GM23338 (cell line): ENCODE measurements at regions not wholly inside any gene's neighbourhood (a gene's known extent, or its start where the extent isn't known, plus 50 kb on each side); places are given as distances from the start of the nearest gene placed in this dataset.

ENCODE experiments used
- ATAC-seq: fragments of 200-7000 bp; cut with Tn5 transposase; 3 replicates; pipeline ENCODE4 v1.9.1; 2020
- DNase-seq: peaks from one replicate; pipeline ENCODE4 v3.0.0-alpha.2; 2015; ENCODE audit warnings: low spot score
- H2AFZ ChIP-seq: fragments of 200-600 bp; sonication (generic); 2 replicates; pipeline ENCODE4 v1.8.0; 2016; ENCODE audit warnings: antibody characterized with exemption, mild to moderate bottlenecking, moderate library complexity
- H3F3A ChIP-seq: fragments of 200-600 bp; sonication (generic); replicated peaks from 2 replicates; pipeline ENCODE4 v1.8.0; 2017; ENCODE audit warnings: antibody characterized with exemption, mixed run types, low read depth
- H3K27ac ChIP-seq: fragments of 200-600 bp; sonication (generic); 2 replicates; pipeline ENCODE4 v1.6.1; 2016; ENCODE audit warnings: low read depth
- H3K27me3 ChIP-seq: fragments of 200-600 bp; sonication (generic); 2 replicates; pipeline ENCODE4 v1.8.0; 2016; ENCODE audit warnings: mild to moderate bottlenecking, mixed run types, moderate library complexity; ENCODE audit not compliant: insufficient read depth
- H3K36me3 ChIP-seq: fragments of 200-600 bp; sonication (generic); 2 replicates; pipeline ENCODE4 v1.8.0; 2016; ENCODE audit warnings: mild to moderate bottlenecking; ENCODE audit not compliant: insufficient read depth
- H3K4me1 ChIP-seq: fragments of 200-600 bp; sonication (generic); 2 replicates; pipeline ENCODE4 v1.8.0; 2016; ENCODE audit warnings: mild to moderate bottlenecking, moderate library complexity; ENCODE audit not compliant: insufficient read depth
- H3K4me2 ChIP-seq: fragments of 200-600 bp; sonication (generic); 2 replicates; pipeline ENCODE4 v1.7.1; 2017; ENCODE audit warnings: mixed run types
- H3K4me3 ChIP-seq: fragments of 200-600 bp; sonication (generic); 2 replicates; pipeline ENCODE4 v1.6.1; 2016; ENCODE audit warnings: mixed run types
- H3K79me2 ChIP-seq: fragments of 200-600 bp; sonication (generic); replicated peaks from 2 replicates; pipeline ENCODE4 v1.8.0; 2017; ENCODE audit warnings: mild to moderate bottlenecking; ENCODE audit not compliant: insufficient read depth
- H3K9me2 ChIP-seq: fragments of 200-600 bp; sonication (generic); 2 replicates; pipeline ENCODE4 v1.8.0; 2017; ENCODE audit not compliant: insufficient read depth
- H4K20me1 ChIP-seq: fragments of 200-600 bp; sonication (generic); replicated peaks from 2 replicates; pipeline ENCODE4 v1.8.0; 2017; ENCODE audit warnings: mild to moderate bottlenecking; ENCODE audit not compliant: insufficient read depth
- H3K27ac Mint-ChIP-seq: 2 replicates; pipeline ENCODE4 v1.8.0; 2020; ENCODE audit warnings: inconsistent platforms, mild to moderate bottlenecking, moderate library complexity, mixed read lengths
- H3K27me3 Mint-ChIP-seq: 3 replicates; pipeline ENCODE4 v1.8.0; 2022; ENCODE audit warnings: low read depth, mild to moderate bottlenecking, moderate library complexity, mixed read lengths, inconsistent platforms; ENCODE audit not compliant: insufficient read depth, poor library complexity
- H3K36me3 Mint-ChIP-seq: 3 replicates; pipeline ENCODE4 v1.8.0; 2021; ENCODE audit warnings: low read depth, mild to moderate bottlenecking, inconsistent platforms, moderate library complexity, mixed read lengths
- H3K4me1 Mint-ChIP-seq: 3 replicates; pipeline ENCODE4 v1.8.0; 2020; ENCODE audit warnings: mild to moderate bottlenecking, inconsistent platforms, mixed read lengths
- H3K4me3 Mint-ChIP-seq: 3 replicates; pipeline ENCODE4 v1.8.0; 2021; ENCODE audit warnings: moderate library complexity, mild to moderate bottlenecking, inconsistent platforms, mixed read lengths
- H3K9me3 Mint-ChIP-seq: 3 replicates; pipeline ENCODE4 v1.8.0; 2020; ENCODE audit warnings: moderate library complexity, mild to moderate bottlenecking, inconsistent platforms, mixed read lengths
- CREB1 ChIP-seq: fragments of 250-450 bp; sonication (Bioruptor Pico); IDR thresholded peaks from 2 replicates; pipeline ENCODE4 v1.5.0; 2020; ENCODE audit warnings: low read depth, mild to moderate bottlenecking, moderate library complexity
- CTCF ChIP-seq, 2 experiments: fragments of 200-600 bp in 1 of 2; sonication (generic) in 1 of 2; conservative IDR thresholded peaks; 2 replicates each; pipeline versions ENCODE4 v1.5.1 to v1.6.1; 2016 to 2017; ENCODE audit warnings: antibody characterized with exemption in 2 of 2, low read depth in 2 of 2, mild to moderate bottlenecking in 2 of 2, moderate library complexity in 1 of 2
- EZH2 ChIP-seq: fragments of 200-600 bp; sonication (generic); IDR thresholded peaks from one replicate; pipeline ENCODE4 v1.8.0; 2017; ENCODE audit warnings: antibody characterized with exemption, mild to moderate bottlenecking, low read depth; ENCODE audit not compliant: unreplicated experiment
- EZH2phosphoT487 ChIP-seq: fragments of 200-600 bp; sonication (generic); IDR thresholded peaks from one replicate; pipeline ENCODE4 v1.8.1; 2018; ENCODE audit warnings: antibody characterized with exemption; ENCODE audit not compliant: unreplicated experiment
- JUNB ChIP-seq: IDR thresholded peaks from one replicate; pipeline ENCODE4 v1.6.1; 2016; ENCODE audit warnings: antibody characterized with exemption; ENCODE audit not compliant: unreplicated experiment
- NANOG ChIP-seq: IDR thresholded peaks from 2 replicates; pipeline ENCODE4 v1.6.1; 2016; ENCODE audit warnings: antibody characterized with exemption, borderline replicate concordance
- POLR2AphosphoS5 ChIP-seq: IDR thresholded peaks from 2 replicates; pipeline ENCODE4 v1.6.1; 2016; ENCODE audit warnings: antibody characterized with exemption, low read depth
- STAT1 ChIP-seq: IDR thresholded peaks from one replicate; pipeline ENCODE4 v1.6.1; 2016; ENCODE audit warnings: antibody characterized with exemption; ENCODE audit not compliant: unreplicated experiment
- ZNF114 ChIP-seq: fragments of 250-450 bp; sonication (Bioruptor Pico); IDR thresholded peaks from 2 replicates; pipeline ENCODE4 v1.5.0; 2020; ENCODE audit warnings: mild to moderate bottlenecking, moderate library complexity
- ZNF331 ChIP-seq: fragments of 250-450 bp; sonication (Bioruptor Pico); IDR thresholded peaks from 2 replicates; pipeline ENCODE4 v1.5.0; 2020; ENCODE audit warnings: low read depth, mild to moderate bottlenecking, moderate library complexity
- TF ChIP-seq, protein P1 (sequence below): IDR thresholded peaks from one replicate; pipeline ENCODE4 v1.6.1; 2018; ENCODE audit warnings: antibody characterized with exemption; ENCODE audit not compliant: unreplicated experiment
- TF ChIP-seq, protein P2 (sequence below): IDR thresholded peaks from 2 replicates; pipeline ENCODE4 v1.6.1; 2016; ENCODE audit warnings: antibody characterized with exemption
- TF ChIP-seq, protein P3 (sequence below): fragments of 250-450 bp; sonication (Bioruptor Pico); IDR thresholded peaks from 2 replicates; pipeline ENCODE4 v1.5.0; 2020; ENCODE audit warnings: mild to moderate bottlenecking, moderate library complexity

- Histone ChIP-seq H3K27ac (no peak overlapping the region), H3K79me2 (no peaks in the 10 kb centered on the region), H3K4me3 (no peak overlapping the region), H2AFZ (no peak overlapping the region), H3K27me3 (no peaks in the 10 kb centered on the region), H4K20me1 (no peaks in the 10 kb centered on the region), H3F3A (no peaks in the 10 kb centered on the region), H3K4me1 (no peaks in the 10 kb centered on the region), H3K9me2 (no peaks in the 10 kb centered on the region), H3K36me3 (no peaks in the 10 kb centered on the region), H3K4me2 (no peak overlapping the region)
- Mint-ChIP-seq H3K27me3 (no peaks in the 10 kb centered on the region), H3K4me3 (no peak overlapping the region), H3K27ac (no peak overlapping the region), H3K9me3 (peaks cover 3% of the 10 kb centered on the region; the same call in 1 of the 3 replicates), H3K4me1 (peaks cover 9% of the 10 kb centered on the region; the same call in 2 of the 3 replicates), H3K36me3 (no peaks in the 10 kb centered on the region)
- DNase-seq (no peak), ATAC-seq (no peak)
- no peak for TF ChIP-seq EZH2phosphoT487
- TF ChIP-seq, protein P1, sequence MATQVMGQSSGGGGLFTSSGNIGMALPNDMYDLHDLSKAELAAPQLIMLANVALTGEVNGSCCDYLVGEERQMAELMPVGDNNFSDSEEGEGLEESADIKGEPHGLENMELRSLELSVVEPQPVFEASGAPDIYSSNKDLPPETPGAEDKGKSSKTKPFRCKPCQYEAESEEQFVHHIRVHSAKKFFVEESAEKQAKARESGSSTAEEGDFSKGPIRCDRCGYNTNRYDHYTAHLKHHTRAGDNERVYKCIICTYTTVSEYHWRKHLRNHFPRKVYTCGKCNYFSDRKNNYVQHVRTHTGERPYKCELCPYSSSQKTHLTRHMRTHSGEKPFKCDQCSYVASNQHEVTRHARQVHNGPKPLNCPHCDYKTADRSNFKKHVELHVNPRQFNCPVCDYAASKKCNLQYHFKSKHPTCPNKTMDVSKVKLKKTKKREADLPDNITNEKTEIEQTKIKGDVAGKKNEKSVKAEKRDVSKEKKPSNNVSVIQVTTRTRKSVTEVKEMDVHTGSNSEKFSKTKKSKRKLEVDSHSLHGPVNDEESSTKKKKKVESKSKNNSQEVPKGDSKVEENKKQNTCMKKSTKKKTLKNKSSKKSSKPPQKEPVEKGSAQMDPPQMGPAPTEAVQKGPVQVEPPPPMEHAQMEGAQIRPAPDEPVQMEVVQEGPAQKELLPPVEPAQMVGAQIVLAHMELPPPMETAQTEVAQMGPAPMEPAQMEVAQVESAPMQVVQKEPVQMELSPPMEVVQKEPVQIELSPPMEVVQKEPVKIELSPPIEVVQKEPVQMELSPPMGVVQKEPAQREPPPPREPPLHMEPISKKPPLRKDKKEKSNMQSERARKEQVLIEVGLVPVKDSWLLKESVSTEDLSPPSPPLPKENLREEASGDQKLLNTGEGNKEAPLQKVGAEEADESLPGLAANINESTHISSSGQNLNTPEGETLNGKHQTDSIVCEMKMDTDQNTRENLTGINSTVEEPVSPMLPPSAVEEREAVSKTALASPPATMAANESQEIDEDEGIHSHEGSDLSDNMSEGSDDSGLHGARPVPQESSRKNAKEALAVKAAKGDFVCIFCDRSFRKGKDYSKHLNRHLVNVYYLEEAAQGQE, result no peak
- no peak for TF ChIP-seq JUNB
- TF ChIP-seq, protein P2, sequence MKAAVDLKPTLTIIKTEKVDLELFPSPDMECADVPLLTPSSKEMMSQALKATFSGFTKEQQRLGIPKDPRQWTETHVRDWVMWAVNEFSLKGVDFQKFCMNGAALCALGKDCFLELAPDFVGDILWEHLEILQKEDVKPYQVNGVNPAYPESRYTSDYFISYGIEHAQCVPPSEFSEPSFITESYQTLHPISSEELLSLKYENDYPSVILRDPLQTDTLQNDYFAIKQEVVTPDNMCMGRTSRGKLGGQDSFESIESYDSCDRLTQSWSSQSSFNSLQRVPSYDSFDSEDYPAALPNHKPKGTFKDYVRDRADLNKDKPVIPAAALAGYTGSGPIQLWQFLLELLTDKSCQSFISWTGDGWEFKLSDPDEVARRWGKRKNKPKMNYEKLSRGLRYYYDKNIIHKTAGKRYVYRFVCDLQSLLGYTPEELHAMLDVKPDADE, result no peak
- TF ChIP-seq CREB1, result no peak
- no peak for TF ChIP-seq NANOG
- TF ChIP-seq CTCF (conservative IDR thresholded peaks at IDR 0.05; ENCODE audit: low read depth in 2 of 2), result no peak
- TF ChIP-seq ZNF331 (CRISPR knock-in tag), result no peak
- TF ChIP-seq, protein P3, sequence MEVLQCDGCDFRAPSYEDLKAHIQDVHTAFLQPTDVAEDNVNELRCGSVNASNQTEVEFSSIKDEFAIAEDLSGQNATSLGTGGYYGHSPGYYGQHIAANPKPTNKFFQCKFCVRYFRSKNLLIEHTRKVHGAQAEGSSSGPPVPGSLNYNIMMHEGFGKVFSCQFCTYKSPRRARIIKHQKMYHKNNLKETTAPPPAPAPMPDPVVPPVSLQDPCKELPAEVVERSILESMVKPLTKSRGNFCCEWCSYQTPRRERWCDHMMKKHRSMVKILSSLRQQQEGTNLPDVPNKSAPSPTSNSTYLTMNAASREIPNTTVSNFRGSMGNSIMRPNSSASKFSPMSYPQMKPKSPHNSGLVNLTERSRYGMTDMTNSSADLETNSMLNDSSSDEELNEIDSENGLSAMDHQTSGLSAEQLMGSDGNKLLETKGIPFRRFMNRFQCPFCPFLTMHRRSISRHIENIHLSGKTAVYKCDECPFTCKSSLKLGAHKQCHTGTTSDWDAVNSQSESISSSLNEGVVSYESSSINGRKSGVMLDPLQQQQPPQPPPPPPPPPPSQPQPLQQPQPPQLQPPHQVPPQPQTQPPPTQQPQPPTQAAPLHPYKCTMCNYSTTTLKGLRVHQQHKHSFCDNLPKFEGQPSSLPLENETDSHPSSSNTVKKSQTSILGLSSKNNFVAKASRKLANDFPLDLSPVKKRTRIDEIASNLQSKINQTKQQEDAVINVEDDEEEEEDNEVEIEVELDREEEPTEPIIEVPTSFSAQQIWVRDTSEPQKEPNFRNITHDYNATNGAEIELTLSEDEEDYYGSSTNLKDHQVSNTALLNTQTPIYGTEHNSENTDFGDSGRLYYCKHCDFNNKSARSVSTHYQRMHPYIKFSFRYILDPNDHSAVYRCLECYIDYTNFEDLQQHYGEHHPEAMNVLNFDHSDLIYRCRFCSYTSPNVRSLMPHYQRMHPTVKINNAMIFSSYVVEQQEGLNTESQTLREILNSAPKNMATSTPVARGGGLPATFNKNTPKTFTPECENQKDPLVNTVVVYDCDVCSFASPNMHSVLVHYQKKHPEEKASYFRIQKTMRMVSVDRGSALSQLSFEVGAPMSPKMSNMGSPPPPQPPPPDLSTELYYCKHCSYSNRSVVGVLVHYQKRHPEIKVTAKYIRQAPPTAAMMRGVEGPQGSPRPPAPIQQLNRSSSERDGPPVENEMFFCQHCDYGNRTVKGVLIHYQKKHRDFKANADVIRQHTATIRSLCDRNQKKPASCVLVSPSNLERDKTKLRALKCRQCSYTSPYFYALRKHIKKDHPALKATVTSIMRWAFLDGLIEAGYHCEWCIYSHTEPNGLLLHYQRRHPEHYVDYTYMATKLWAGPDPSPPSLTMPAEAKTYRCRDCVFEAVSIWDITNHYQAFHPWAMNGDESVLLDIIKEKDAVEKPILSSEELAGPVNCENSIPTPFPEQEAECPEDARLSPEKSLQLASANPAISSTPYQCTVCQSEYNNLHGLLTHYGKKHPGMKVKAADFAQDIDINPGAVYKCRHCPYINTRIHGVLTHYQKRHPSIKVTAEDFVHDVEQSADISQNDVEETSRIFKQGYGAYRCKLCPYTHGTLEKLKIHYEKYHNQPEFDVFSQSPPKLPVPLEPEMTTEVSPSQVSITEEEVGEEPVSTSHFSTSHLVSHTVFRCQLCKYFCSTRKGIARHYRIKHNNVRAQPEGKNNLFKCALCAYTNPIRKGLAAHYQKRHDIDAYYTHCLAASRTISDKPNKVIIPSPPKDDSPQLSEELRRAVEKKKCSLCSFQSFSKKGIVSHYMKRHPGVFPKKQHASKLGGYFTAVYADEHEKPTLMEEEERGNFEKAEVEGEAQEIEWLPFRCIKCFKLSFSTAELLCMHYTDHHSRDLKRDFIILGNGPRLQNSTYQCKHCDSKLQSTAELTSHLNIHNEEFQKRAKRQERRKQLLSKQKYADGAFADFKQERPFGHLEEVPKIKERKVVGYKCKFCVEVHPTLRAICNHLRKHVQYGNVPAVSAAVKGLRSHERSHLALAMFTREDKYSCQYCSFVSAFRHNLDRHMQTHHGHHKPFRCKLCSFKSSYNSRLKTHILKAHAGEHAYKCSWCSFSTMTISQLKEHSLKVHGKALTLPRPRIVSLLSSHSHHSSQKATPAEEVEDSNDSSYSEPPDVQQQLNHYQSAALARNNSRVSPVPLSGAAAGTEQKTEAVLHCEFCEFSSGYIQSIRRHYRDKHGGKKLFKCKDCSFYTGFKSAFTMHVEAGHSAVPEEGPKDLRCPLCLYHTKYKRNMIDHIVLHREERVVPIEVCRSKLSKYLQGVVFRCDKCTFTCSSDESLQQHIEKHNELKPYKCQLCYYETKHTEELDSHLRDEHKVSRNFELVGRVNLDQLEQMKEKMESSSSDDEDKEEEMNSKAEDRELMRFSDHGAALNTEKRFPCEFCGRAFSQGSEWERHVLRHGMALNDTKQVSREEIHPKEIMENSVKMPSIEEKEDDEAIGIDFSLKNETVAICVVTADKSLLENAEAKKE (CRISPR knock-in tag), result no peak
- no peak for TF ChIP-seq STAT1
- TF ChIP-seq POLR2AphosphoS5, result no peak
- TF ChIP-seq ZNF114 (CRISPR knock-in tag), result no peak
- TF ChIP-seq EZH2, result no peak
These were observed 405.9 kb upstream of the PITX2 start for GRCh38 chr4:111028795-111029194.
